Right lobe of liver (tissue), 4 donors: ENCODE measurements at regions not wholly inside any gene's neighbourhood (a gene's known extent, or its start where the extent isn't known, plus 50 kb on each side); places are given as distances from the start of the nearest gene placed in this dataset.

ENCODE experiments used
- POLR2A ChIP-seq: fragments of 450-650 bp; IDR thresholded peaks from one replicate; pipeline ENCODE4 v1.6.1; 2017; ENCODE audit warnings: antibody characterized with exemption, mild to moderate bottlenecking
- TF ChIP-seq, protein P1 (sequence below), 4 donors: fragments of 200-600 bp in 3 of 4; fragments of 450-650 bp in 1 of 4; IDR thresholded peaks; one replicate each; pipeline versions ENCODE4 v1.5.1 to v1.8.0; 2016 to 2022; ENCODE audit warnings: antibody characterized with exemption in 4 of 4, mild to moderate bottlenecking in 2 of 4
- donor health status: DM: no; HTN: no; CAD: no.
- donor health status: DM: no; HTN: no; CAD: no.
- donor health status: DM: no; HTN: yes; CAD: no.

DNA sequence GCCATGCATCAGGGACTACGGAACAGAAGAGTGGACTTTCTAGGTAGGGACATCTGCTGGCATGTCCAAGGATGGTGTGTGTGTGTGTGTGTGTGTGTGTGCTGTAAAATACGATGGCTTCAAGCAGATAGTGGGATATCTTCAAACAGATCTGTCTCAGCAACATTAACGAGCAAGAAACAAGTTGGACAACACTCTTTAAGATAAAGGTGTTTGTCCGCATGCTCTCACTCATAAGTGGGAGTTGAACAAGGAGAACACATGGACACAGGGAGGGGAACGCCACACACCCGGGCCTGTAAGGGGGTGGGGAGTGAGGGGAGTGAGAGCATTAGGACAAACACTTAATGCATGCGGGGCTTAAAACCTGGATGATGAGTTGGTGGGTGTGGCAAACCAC lies 89.8 kb upstream of the AKR1E2 start:
- TF ChIP-seq, protein P1, sequence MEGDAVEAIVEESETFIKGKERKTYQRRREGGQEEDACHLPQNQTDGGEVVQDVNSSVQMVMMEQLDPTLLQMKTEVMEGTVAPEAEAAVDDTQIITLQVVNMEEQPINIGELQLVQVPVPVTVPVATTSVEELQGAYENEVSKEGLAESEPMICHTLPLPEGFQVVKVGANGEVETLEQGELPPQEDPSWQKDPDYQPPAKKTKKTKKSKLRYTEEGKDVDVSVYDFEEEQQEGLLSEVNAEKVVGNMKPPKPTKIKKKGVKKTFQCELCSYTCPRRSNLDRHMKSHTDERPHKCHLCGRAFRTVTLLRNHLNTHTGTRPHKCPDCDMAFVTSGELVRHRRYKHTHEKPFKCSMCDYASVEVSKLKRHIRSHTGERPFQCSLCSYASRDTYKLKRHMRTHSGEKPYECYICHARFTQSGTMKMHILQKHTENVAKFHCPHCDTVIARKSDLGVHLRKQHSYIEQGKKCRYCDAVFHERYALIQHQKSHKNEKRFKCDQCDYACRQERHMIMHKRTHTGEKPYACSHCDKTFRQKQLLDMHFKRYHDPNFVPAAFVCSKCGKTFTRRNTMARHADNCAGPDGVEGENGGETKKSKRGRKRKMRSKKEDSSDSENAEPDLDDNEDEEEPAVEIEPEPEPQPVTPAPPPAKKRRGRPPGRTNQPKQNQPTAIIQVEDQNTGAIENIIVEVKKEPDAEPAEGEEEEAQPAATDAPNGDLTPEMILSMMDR (IDR thresholded peaks at IDR 0.05) = no peak
- no peak for TF ChIP-seq POLR2A
